Esophagus squamous epithelium (tissue), 4 donors: ENCODE measurements at regions not wholly inside any gene's neighbourhood (a gene's known extent, or its start where the extent isn't known, plus 50 kb on each side); places are given as distances from the start of the nearest gene placed in this dataset.

ENCODE experiments used
- CTCF ChIP-seq, 6 experiments: fragments of 450-650 bp in 4 of 6; fragments of 200-600 bp in 2 of 6; sonication (generic) in 2 of 6; IDR thresholded peaks; one replicate each; pipeline ENCODE4 v1.5.1; 2016 to 2019; ENCODE audit warnings: antibody characterized with exemption in 6 of 6, mild to moderate bottlenecking in 4 of 6, moderate library complexity in 4 of 6
- POLR2A ChIP-seq, 4 donors: fragments of 450-650 bp; IDR thresholded peaks; one replicate each; pipeline ENCODE4 v1.6.1; 2017; ENCODE audit warnings: antibody characterized with exemption in 4 of 4, mild to moderate bottlenecking in 4 of 4, moderate library complexity in 3 of 4

- TF ChIP-seq CTCF (IDR thresholded peaks at IDR 0.05), result no peak
- TF ChIP-seq POLR2A (IDR thresholded peaks at IDR 0.05), result no peak
These were observed 123.7 kb upstream of the HSD17B12 start for GRCh38 chr11:43556612-43557375.
